ENCODE measurements at regions not wholly inside any gene's neighbourhood (a gene's known extent, or its start where the extent isn't known, plus 50 kb on each side); places are given as distances from the start of the nearest gene placed in this dataset.

DNA sequence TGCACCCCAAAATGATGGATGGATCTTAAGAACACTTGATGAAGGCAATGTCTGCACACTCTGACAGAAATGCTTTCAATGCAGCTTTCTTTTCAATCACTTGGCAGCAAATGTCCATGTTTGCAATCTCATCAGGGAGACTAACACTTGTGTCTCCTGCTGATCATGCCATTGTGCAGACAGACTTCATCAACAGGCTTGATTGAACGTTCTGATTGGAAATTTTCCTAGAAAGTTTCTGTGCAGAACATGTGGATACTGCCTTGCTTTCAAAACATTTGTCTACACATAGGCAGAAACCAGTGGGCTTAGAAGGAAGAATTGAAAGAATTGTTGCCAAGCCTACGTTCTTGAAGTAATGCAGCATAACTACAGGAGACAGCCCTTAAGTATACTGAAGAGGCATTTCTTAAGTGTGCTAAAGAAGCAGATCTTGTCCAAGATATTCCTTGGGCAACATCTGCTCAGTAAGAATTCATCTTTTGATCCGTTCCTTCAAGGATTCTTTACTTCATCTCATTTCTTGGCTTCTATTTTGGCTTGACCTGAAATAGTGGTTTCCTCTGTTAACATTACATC is 120.4 kb upstream of the PLCB4 start (continued):
- TF ChIP-seq ZNF433 (tag by site-specific recombination; IDR thresholded peaks at IDR 0.05; ENCODE audit: low read depth) (no peak), ZNF426 (tag by site-specific recombination; IDR thresholded peaks at IDR 0.05) (no peak), PRDM6 (tag by site-specific recombination; IDR thresholded peaks at IDR 0.05) (no peak), ZNF133 (tag by site-specific recombination; IDR thresholded peaks at IDR 0.05) (no peak), SP2 (tag by site-specific recombination; IDR thresholded peaks at IDR 0.05) (no peak), ZNF785 (tag by site-specific recombination; IDR thresholded peaks at IDR 0.05) (no peak), ZNF292 (tag by site-specific recombination; IDR thresholded peaks at IDR 0.05; ENCODE audit: borderline replicate concordance, low read depth) (no peak), IKZF3 (tag by site-specific recombination; IDR thresholded peaks at IDR 0.05) (no peak), YY1 (tag by site-specific recombination; IDR thresholded peaks at IDR 0.05) (no peak)
- TF ChIP-seq, protein P1, sequence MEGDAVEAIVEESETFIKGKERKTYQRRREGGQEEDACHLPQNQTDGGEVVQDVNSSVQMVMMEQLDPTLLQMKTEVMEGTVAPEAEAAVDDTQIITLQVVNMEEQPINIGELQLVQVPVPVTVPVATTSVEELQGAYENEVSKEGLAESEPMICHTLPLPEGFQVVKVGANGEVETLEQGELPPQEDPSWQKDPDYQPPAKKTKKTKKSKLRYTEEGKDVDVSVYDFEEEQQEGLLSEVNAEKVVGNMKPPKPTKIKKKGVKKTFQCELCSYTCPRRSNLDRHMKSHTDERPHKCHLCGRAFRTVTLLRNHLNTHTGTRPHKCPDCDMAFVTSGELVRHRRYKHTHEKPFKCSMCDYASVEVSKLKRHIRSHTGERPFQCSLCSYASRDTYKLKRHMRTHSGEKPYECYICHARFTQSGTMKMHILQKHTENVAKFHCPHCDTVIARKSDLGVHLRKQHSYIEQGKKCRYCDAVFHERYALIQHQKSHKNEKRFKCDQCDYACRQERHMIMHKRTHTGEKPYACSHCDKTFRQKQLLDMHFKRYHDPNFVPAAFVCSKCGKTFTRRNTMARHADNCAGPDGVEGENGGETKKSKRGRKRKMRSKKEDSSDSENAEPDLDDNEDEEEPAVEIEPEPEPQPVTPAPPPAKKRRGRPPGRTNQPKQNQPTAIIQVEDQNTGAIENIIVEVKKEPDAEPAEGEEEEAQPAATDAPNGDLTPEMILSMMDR (tag by site-specific recombination; IDR thresholded peaks at IDR 0.05), result no peak
- TF ChIP-seq, protein P2, sequence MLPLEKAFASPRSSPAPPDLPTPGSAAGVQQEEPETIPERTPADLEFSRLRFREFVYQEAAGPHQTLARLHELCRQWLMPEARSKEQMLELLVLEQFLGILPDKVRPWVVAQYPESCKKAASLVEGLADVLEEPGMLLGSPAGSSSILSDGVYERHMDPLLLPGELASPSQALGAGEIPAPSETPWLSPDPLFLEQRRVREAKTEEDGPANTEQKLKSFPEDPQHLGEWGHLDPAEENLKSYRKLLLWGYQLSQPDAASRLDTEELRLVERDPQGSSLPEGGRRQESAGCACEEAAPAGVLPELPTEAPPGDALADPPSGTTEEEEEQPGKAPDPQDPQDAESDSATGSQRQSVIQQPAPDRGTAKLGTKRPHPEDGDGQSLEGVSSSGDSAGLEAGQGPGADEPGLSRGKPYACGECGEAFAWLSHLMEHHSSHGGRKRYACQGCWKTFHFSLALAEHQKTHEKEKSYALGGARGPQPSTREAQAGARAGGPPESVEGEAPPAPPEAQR (tag by site-specific recombination; IDR thresholded peaks at IDR 0.05), result no peak

DNA sequence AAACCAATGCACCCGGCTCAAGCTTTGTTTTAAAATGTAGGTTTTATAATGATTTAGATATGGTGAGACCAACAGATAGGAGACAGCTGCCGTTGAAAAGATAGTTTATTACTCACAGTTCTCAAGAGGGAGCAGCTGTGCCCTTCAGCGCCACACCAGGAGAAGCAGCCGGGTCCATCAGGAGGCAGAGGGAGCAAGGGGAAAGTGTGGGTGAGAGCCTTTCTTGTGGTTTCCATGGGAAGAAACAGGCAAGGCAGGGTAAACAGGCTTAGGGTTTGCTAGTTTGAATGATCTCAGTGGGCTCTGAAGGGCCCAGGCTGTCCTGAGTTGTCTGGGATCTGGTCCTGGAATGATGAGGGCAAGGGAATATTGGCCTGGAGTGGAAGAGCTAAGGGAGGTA is 117.7 kb upstream of the PLCB4 start:
- Histone ChIP-seq H3K4me3 (ENCODE audit: low read depth, low read length) (no peak overlapping the region), H3K4me1 (ENCODE audit: control insufficient read depth, insufficient read depth, low read length) (no peaks in the 10 kb centered on the region), H3K9me3 (ENCODE audit: control insufficient read depth, insufficient read depth, low read depth, low read length) (no peaks in the 10 kb centered on the region), H3K27ac (ENCODE audit: extremely low read depth, low read depth, low read length) (no peak overlapping the region), H3K36me3 (ENCODE audit: control insufficient read depth in 2 of 2, insufficient read depth in 1 of 2, low read length in 2 of 2) (no peaks in the 10 kb centered on the region; a peak in 1 of 3 replicates)
- ChIA-PET CTCF (interaction anchor here (0.7 to 0.8 kb wide), 2 partner anchors 97 to 408 kb away, joined by 3 read pairs; no protein-coding TSS in a partner anchor), POLR2A (no interaction called here)
- TF ChIP-seq YY1 (tag by site-specific recombination; IDR thresholded peaks at IDR 0.05) (no peak), ZNF707 (tag by site-specific recombination; IDR thresholded peaks at IDR 0.05) (no peak), ZNF274 (IDR thresholded peaks at IDR 0.05; ENCODE audit: low read length) (no peak), ZNF274 (tag by site-specific recombination; IDR thresholded peaks at IDR 0.05; ENCODE audit: borderline replicate concordance) (no peak), ZBTB7A (tag by site-specific recombination; IDR thresholded peaks at IDR 0.05; ENCODE audit: low read depth) (no peak), ZNF211 (tag by site-specific recombination; IDR thresholded peaks at IDR 0.05; ENCODE audit: low read depth) (no peak)

DNA sequence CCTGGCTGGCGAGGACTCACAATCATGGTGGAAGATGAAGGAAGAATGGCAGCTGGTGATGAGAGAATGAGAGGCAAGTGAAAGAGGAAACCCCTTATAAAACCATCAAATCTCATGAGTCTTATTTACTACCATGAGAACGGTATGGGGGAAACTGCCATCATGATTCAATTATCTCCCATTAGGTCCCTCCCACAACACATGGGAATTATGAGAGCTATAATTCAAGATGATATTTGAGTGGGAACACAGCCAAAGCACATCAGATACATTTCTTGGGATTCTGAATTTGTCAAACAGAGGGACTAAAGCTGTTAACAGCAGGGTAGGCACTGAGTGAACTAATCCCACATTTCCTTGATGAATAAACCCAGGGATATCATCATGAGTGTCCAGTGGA is 116.2 kb upstream of the PLCB4 start:
- CTCF ChIA-PET, result interaction anchor here (0.6 kb wide), 1 partner anchor 251 kb away, joined by 5 read pairs; no protein-coding TSS in a partner anchor
- no peak overlapping the region for H3K4me3 ChIP-seq (ENCODE audit: low read depth, low read length)
- H3K9me3 ChIP-seq (ENCODE audit: control insufficient read depth, insufficient read depth, low read depth, low read length), result no peaks in the 10 kb centered on the region
- H3K27ac ChIP-seq (ENCODE audit: extremely low read depth, low read depth, low read length), result no peak overlapping the region
- H3K4me1 ChIP-seq (ENCODE audit: control insufficient read depth, insufficient read depth, low read length), result no peaks in the 10 kb centered on the region
- POLR2A ChIA-PET, result no interaction called here
- no peak for TF ChIP-seq ZNF677 (tag by site-specific recombination; IDR thresholded peaks at IDR 0.05)
- TF ChIP-seq KLF17 (tag by site-specific recombination; IDR thresholded peaks at IDR 0.05), result no peak
- no peak for TF ChIP-seq ZNF626 (tag by site-specific recombination; IDR thresholded peaks at IDR 0.05)
- no peak for TF ChIP-seq ZNF121 (tag by site-specific recombination; IDR thresholded peaks at IDR 0.05)
- TF ChIP-seq ZNF596 (tag by site-specific recombination; IDR thresholded peaks at IDR 0.05), result no peak
- TF ChIP-seq ZNF416 (tag by site-specific recombination; IDR thresholded peaks at IDR 0.05), result no peak
- no peak for TF ChIP-seq ZNF155 (tag by site-specific recombination; IDR thresholded peaks at IDR 0.05)
- TF ChIP-seq ZNF19 (tag by site-specific recombination; IDR thresholded peaks at IDR 0.05; ENCODE audit: low read depth), result no peak
- no peak for TF ChIP-seq ZNF488 (tag by site-specific recombination; IDR thresholded peaks at IDR 0.05)
- no peak for TF ChIP-seq ZNF324 (tag by site-specific recombination; IDR thresholded peaks at IDR 0.05)
- no peak for TF ChIP-seq ZNF10 (tag by site-specific recombination; IDR thresholded peaks at IDR 0.05)
- no peak for TF ChIP-seq ZNF837 (tag by site-specific recombination; IDR thresholded peaks at IDR 0.05)
- H3K36me3 ChIP-seq (ENCODE audit: control insufficient read depth in 2 of 2, insufficient read depth in 1 of 2, low read length in 2 of 2), result no peaks in the 10 kb centered on the region; a peak in 1 of 3 replicates

All from HEK293 (cell line).